GM21526 (cell line): ENCODE measurements at regions not wholly inside any gene's neighbourhood (a gene's known extent, or its start where the extent isn't known, plus 50 kb on each side); places are given as distances from the start of the nearest gene placed in this dataset.
"Not testable (repeated sequence)": the region's sequence is repeated elsewhere in the genome, so short reads cannot be mapped to it uniquely, and the experiment has no call there.

Source experiments
- ATAC-seq: cut with Tn5 transposase; IDR thresholded peaks from one replicate; pipeline ENCODE4 v1.9.1; 2021; ENCODE audit warnings: moderate library complexity; ENCODE audit not compliant: unreplicated experiment, low FRiP score

DNA sequence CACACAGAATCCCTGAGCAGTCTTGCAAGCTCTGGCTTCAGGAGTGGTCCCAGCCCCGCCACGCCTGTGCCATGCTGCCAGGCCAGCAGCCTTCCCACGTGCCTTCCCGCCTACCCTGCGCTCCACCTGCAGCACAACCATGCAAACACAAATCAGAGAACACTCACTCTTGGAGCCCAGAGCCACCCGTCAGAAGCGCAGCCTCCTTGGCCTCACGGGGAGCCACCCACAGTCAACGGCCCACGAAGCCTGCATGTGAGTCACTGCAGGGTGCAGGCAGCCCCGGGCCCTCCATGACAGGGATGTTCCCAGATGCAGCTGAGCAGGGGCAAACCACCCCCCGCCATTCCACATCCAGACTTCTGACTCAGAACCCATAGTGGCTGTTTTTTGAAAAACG is 217.0 kb downstream of the DLL1 start:
- ATAC-seq: no peak

DNA sequence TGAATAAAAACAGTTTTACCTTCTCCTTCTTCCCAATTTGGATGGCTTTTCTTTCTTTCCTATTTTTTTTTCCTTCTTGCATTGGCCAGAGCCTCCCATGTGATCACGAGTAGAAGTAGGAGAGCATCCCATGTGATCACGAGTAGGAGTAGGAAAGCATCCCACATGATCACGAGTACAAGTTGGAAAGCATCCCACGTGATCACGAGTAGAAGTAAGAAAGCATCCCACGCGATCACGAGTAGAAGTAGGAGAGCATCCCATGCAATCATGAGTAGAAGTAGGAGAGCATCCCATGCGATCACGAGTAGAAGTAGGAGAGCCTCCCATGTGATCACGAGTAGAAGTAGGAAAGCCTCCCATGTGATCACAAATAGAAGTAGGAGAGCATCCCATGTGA is 218.6 kb downstream of the DLL1 start:
- ATAC-seq: no peak

DNA sequence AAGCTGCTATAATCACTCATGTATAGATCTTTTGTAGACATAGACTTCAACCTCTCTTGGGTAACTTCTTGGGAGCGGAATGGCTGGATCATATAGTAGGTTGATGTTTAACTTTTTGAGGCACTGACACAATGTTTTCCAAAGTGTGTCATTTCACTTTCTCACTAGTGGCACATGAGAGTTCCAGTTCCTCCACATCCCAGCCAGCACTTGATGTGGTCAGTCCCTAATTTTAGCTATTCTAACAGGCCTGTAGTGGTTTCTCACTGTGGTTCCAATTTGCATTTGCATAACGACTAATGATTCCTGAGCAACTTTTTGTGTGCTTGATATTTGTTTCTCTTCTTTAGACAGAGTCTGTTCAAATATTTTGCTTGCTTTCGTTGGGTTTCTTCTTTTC is 221.3 kb downstream of the DLL1 start:
- ATAC-seq: no peak

DNA sequence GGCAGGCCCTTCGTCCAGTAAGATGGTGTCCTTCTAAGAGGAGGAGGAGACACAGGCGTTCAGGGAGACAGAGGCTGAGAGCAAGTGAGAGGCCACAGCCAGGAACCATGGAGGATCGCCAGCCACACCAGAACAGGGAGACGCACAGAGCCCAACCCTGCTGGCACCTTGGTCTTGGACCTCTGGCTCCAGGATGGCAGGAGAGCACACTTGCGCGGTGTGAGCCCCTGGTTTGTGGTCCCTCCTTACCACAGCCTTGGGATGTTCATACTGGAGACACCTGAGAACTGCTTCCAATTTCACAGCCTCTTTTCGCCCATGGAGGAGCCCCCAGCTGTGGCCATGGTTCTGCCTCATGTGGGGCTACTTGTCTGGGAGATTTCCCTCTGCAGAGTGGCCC is 222.4 kb downstream of the DLL1 start:
- ATAC-seq: no peak

DNA sequence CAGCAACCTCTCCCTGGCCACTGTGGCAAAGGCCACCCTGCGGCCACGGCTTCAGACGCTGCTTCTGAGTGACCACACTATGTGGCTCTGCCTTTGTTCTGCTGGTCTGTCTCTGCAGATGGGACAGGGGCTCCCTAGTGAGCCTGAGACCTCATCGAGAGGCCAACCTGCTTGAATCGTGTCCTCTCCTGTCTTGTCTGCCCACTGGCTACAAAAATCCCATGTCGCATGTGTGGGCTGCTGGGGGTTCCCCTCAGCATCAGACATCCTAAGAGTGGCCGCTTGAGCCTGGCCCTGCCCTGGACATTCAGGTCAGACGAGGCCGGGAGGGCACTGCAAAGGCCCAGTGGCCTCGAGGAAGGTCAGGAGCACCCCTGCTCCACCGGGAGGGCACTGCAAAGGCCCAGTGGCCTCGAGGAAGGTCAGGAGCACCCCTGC is 222.9 kb downstream of the DLL1 start:
- ATAC-seq: no peak

DNA sequence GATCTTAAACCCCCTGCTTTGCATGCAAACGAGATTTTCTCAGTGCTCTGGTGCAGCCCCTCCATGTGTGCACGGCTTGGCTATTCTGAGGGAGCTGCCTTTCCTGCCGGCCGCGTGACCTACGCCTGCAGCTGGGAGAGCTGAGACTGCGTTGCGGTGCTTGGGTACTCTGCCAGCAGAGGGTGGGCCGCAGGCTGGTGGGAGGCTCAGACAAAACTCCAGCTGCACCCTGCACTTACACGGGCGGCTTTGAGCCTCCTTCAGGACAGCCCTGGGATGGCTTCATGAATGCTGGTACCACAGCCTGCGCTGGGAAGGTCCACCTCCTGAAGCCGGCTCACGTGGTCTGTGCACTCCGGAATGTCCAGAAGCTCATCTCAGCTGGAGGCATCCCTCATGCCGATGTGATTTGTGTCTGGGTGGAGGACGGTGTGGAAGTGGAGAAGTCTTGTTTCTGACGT is 223.7 kb downstream of the DLL1 start:
- no peak for ATAC-seq

DNA sequence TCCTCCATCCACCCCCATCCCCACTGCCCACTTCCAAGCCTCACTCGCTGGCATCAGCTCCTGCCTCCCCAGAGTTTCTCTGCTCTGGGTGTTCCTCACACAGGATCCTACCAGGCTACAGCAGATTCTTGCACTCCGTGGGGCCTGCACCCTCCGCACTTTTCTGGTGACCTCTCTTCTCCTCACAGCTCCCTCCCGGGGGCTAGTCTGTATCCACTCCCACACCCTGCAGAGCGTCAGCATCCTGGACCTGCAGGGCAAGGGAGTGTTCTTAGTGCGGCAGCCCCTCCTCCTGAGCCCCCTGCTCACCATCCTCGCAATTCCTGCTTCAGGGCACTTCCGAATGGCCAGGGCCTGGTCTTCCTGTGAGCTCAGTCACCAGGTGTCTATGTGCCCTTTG is 224.2 kb downstream of the DLL1 start:
- ATAC-seq: no peak

DNA sequence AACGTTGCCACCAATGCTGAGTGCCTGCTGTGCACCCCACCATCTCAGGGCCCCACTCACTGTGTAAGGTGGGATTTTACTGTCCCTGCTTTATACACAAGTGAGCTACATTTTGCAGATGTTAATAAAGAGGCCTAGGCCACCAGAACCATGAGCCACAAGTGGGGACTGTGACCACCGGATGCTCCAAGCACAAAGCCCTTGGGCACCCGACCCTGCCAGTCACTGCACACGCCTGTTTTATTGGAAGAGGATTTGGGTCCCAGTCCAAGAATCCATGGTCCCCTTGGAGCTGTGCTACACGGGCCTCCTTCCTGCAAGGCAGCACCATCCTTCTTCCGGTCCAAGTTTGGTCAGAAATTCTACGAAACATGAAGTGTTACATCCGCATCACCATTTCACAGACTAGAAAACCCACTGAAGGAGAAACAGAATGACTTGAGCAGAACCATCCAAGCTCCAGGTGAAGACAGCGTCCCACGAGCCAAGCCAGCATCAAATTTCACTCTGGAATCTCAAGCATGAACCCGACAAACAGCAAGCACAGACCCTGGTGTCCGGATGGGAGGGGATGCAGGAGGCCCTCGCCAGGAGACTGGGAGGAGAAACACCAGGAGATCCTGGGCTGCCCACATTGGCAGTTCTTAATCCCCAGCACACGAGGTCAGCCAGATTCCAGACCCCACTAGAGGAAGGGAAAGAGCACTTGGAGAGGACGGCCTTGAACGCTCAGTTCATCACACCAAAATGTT is 226.9 kb downstream of the DLL1 start:
- no peak for ATAC-seq

DNA sequence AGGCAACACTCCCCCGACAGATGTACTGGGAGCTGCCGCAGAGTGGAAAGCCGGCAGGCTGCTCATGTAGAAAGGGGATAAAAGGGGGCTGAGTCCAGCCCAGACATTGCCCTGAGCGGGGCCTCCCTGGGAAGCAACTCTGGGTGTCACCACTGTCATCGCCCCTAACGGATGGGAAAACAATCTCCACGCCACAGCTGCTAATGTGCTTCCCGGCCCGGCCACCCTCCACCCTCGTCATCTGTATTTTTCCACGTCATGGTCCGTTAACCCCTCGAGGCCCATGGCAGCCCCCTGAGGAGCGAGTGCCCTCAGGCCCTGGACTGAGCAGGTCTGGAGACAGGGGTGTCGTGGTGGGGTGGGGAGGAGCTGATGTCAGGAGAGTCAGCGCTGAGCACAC is 227.4 kb downstream of the DLL1 start:
- no peak for ATAC-seq

DNA sequence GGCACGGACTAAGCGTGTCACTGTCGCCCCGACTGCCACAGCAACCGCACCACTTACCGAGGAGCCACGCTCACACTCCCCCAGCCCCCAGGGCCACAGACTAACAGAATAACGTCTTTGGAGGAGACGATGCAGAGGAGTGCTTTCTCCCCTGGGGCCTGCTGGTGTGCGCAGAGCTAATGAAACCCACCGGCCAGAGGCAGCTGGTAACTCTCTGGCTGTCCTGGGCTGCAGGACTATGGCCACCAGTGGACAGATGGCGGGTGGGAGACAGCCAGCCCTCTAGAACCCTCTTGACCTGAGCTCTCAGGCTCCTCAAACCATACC is 228.0 kb downstream of the DLL1 start:
- ATAC-seq: no peak

DNA sequence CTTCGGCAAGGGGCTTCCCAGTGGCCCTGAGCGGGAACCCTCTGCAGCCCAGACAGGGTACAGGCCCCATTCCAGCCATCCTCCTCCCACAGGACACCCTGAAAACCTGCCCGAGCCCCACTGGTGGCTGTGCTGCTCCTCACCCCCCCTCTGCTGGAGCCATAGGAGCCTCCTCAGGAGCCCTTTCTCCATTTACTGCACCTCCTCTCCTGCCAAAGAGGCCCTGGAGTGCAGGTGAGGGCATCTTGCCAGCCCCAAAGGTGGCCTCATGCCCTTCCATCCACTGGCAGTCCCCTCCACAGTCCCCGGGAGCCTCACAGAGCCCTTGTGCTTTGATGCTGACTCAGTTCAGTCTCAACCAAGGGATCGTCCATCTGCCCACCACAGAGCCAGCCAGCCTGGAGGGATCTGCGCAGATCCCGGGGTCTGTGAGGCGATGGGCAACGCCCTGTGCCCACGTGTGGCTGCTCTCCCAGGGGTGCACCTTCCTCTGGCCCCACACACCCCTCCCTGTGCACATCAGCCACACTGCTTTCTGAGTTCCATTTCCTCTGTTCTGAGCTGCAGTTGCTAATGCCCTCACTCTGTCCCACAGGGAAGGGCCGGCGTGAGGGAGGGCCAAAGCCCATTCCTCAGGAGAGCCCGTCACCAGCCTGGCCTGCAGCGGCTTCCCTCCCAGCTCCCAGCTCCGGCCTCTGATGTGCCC is 228.5 kb downstream of the DLL1 start:
- no peak for ATAC-seq

DNA sequence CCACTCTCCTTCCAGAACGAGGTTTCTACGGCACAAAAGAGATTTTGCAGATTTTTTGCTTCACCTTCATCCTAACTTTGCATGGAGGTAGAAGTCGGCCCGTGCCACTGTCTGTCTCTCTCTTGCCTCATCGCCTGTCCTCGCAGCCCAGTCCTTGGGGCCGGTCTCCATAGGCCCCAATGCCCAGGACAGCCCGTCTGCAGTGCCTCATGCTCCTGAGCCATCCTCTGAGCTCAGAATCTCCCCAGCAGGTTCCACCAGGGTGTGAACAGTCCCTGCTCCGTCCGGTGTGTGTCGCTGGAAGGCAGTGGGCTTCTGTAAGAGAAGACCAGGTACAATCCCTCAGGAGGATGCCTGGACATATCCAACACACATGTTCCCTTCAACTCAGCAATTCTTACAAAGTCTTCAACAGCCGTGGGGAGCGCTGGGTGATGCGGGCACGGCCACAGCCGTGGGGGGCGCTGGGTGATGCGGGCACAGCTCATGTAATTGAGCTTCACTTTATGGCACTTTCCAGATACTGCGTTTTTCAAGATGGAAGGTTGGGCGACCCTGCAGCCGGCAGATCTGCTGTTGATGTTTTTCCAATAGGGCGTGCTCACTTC is 231.9 kb downstream of the DLL1 start:
- no peak for ATAC-seq

DNA sequence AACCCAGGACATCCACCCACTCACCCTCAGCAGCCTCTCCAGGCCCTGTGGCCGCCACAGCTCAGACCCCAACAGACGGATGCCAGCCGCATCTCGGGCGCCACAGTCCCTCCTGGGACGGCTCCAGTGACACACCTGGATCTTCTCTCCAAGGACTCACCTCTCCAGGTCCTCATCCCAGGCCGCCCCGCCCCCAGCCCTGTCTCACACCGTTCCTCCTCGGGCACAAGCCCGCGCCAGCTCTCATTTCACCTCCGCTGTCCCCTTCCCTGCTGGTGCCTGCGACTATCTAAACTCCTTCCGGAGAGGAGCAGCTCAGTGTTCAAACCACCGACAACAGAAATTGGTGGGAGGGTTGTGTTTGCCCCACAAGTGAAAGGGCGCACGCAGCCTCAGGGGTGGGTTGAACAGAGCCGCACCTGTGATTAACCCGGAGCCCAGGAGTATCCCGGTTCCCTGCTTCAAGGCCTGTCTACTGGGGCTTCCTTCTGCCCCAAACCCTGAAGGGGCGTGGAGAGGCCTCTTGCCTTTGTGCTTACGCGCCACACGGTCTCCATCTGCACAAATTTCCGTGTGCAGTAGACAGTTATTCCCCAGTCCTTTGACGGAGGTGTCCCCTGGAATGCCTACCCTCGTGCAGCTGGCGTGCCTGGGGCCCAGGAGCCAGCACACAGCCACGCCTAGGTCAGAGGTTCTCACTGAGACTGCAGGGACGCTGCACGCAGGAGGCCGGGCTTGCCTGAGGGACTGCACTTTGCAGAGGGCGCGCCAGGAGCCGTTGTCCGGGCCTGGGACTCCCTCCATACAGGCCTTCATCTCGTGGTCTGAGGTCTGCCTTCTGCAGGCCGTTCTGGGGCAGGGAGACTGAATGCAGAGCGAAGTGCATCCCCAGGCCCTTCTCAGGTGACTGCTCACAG is 232.7 kb downstream of the DLL1 start:
- no peak for ATAC-seq

DNA sequence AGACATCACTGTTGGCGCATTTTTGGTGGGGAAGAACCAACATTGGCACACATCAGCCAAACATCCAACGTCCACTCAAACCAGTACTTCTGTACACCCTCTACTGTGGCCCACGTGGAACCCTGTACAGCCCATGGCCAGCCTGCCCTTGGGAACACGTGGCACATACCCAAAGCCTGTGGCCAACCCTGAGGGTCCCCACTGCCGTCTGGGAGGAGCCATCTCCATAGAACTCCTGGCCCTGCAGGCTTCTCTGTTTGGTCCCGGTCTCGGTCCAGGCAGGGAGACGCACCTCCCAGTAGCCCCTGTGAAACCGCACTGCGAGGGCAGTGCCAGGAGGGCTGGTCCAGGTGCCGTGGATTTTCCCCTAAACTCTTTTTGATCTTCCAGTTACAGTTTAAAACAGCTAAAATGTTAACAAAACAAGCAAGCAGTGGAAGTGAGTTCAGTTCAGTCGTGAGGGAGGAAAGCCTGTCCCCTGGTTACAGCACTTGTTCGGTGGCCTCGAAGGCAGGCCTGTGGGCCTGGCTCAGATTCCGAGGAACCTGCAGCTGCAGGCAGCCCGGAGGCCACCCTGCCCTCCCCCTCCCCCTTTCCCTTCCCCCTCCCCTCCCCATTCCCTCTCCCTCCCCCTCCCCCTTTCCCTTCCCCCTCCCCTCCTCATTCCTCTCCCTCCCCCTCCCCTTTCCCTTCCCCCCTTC is 233.7 kb downstream of the DLL1 start:
- ATAC-seq: no peak

DNA sequence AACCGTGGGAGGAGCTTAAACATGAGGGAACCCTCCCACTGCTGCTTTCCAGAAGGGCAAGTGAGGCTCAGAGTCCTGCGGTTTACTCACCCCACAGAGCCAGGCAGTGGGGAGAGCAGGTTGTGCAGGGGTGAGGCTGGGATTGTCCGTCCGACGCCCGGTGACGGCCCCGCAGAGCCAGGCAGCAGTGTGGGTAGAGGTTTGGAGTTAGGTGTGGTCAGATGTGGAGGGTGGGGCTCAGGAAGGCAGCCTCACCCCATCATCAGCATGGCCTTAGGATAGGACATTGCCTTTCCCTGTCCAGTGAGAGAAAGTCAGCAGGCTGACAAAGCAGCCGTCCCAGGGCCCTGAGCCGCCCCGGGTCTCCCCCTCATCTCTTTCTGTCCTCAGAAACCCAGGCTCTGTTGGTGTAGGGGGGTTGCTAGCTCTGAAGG is 234.6 kb downstream of the DLL1 start:
- ATAC-seq: no peak

DNA sequence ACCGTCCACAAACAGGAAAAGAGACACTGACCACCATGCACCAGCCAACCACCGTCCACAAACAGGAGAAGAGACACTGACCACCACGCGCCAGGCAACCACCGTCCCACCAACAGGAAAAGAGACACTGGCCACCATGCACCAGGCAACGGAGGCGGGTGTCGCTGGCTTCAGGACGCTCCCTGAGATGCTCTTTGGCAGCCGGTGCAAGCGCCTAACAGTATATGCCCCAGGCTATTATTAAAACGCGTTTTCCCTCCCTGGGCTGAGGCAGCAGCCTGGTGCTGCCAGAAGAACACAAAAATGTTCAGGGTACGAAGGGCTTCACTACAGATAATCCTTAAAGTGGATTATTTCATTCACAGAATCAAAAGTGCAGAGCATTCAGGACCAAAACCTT is 235.1 kb downstream of the DLL1 start:
- ATAC-seq: not testable (repeated sequence)

DNA sequence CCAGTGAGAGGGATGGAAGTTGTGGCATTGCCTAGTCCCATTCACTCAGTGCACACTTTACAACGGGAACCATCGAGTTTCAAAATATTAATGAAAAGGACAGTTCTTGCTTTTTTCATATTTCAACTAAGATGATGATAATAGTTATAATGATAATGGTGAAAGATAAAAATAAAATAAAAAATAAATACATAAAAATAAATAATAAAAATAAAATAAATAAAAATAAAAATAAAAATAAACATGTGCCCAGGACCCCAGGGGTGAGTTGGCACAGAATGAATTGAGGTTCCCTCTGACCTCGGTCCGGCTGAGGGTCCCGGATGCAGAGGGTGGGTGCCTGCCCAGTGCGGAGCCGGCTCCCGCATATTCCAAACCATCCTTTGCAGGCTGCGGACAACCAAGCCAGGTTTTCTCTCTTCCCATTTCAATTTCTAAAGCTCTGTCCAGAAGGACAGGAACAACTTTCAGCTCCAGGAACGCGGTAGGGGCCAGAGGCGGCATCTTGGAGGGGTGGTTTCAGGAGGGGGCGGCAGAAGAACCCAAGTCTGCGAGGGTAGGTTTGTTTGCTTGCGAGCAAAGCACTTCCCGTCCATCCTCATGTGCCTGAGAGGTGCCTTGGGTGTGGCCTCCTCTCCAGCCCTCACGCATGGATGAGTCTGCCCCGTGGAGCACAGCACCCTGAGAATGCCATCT is 236.8 kb downstream of the DLL1 start:
- ATAC-seq: no peak

DNA sequence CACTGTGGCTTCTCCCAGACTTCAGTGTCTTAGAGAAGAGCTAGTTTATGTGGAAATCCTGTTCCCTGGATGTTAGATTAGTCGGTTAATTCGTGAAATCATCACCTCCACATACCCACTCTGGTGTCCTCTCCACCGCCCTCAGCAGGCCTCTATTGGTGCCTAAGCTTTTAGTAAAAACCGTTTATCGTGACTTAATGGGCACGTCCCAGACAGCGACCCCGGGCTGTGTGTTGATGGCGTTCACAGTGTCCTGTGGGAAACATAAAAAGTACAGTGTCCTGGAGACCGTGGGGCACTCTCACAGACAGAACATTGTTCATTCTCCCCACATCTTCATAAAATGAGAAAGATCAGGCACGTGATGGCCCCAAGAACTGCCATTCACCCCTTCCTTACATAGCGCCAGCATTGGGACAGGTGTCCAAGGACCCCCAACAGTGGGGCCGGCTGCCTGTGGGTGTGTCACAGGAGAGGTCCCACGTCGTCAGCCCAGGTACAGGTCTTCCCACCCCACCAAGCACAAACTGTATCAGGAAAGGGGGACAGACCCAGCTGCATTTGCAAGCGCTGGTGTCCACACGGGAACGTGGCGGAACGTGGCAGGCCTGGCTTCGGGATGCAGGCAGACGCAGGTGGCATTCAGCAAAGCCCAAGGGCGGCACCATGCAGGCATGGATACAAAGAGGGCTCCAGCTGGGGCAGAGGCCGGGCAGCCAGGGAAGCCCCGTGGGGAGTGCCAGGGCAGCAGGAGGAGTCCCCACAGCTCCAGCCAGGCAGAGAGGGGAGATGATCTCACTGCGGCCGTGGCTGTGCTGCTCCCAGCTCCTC is 237.7 kb downstream of the DLL1 start:
- no peak for ATAC-seq
